GM23338 (cell line): ENCODE measurements at regions not wholly inside any gene's neighbourhood (a gene's known extent, or its start where the extent isn't known, plus 50 kb on each side); places are given as distances from the start of the nearest gene placed in this dataset.

Experiments
- ATAC-seq: fragments of 200-7000 bp; cut with Tn5 transposase; 3 replicates; pipeline ENCODE4 v1.9.1; 2020
- DNase-seq: peaks from one replicate; pipeline ENCODE4 v3.0.0-alpha.2; 2015; ENCODE audit warnings: low spot score
- H2AFZ ChIP-seq: fragments of 200-600 bp; sonication (generic); 2 replicates; pipeline ENCODE4 v1.8.0; 2016; ENCODE audit warnings: antibody characterized with exemption, mild to moderate bottlenecking, moderate library complexity
- H3F3A ChIP-seq: fragments of 200-600 bp; sonication (generic); replicated peaks from 2 replicates; pipeline ENCODE4 v1.8.0; 2017; ENCODE audit warnings: antibody characterized with exemption, mixed run types, low read depth
- H3K27ac ChIP-seq: fragments of 200-600 bp; sonication (generic); 2 replicates; pipeline ENCODE4 v1.6.1; 2016; ENCODE audit warnings: low read depth
- H3K27me3 ChIP-seq: fragments of 200-600 bp; sonication (generic); 2 replicates; pipeline ENCODE4 v1.8.0; 2016; ENCODE audit warnings: mild to moderate bottlenecking, mixed run types, moderate library complexity; ENCODE audit not compliant: insufficient read depth
- H3K36me3 ChIP-seq: fragments of 200-600 bp; sonication (generic); 2 replicates; pipeline ENCODE4 v1.8.0; 2016; ENCODE audit warnings: mild to moderate bottlenecking; ENCODE audit not compliant: insufficient read depth
- H3K4me1 ChIP-seq: fragments of 200-600 bp; sonication (generic); 2 replicates; pipeline ENCODE4 v1.8.0; 2016; ENCODE audit warnings: mild to moderate bottlenecking, moderate library complexity; ENCODE audit not compliant: insufficient read depth
- H3K4me2 ChIP-seq: fragments of 200-600 bp; sonication (generic); 2 replicates; pipeline ENCODE4 v1.7.1; 2017; ENCODE audit warnings: mixed run types
- H3K4me3 ChIP-seq: fragments of 200-600 bp; sonication (generic); 2 replicates; pipeline ENCODE4 v1.6.1; 2016; ENCODE audit warnings: mixed run types
- H3K79me2 ChIP-seq: fragments of 200-600 bp; sonication (generic); replicated peaks from 2 replicates; pipeline ENCODE4 v1.8.0; 2017; ENCODE audit warnings: mild to moderate bottlenecking; ENCODE audit not compliant: insufficient read depth
- H3K9me2 ChIP-seq: fragments of 200-600 bp; sonication (generic); 2 replicates; pipeline ENCODE4 v1.8.0; 2017; ENCODE audit not compliant: insufficient read depth
- H4K20me1 ChIP-seq: fragments of 200-600 bp; sonication (generic); replicated peaks from 2 replicates; pipeline ENCODE4 v1.8.0; 2017; ENCODE audit warnings: mild to moderate bottlenecking; ENCODE audit not compliant: insufficient read depth
- H3K27ac Mint-ChIP-seq: 2 replicates; pipeline ENCODE4 v1.8.0; 2020; ENCODE audit warnings: inconsistent platforms, mild to moderate bottlenecking, moderate library complexity, mixed read lengths
- H3K27me3 Mint-ChIP-seq: 3 replicates; pipeline ENCODE4 v1.8.0; 2022; ENCODE audit warnings: low read depth, mild to moderate bottlenecking, moderate library complexity, mixed read lengths, inconsistent platforms; ENCODE audit not compliant: insufficient read depth, poor library complexity
- H3K36me3 Mint-ChIP-seq: 3 replicates; pipeline ENCODE4 v1.8.0; 2021; ENCODE audit warnings: low read depth, mild to moderate bottlenecking, inconsistent platforms, moderate library complexity, mixed read lengths
- H3K4me1 Mint-ChIP-seq: 3 replicates; pipeline ENCODE4 v1.8.0; 2020; ENCODE audit warnings: mild to moderate bottlenecking, inconsistent platforms, mixed read lengths
- H3K4me3 Mint-ChIP-seq: 3 replicates; pipeline ENCODE4 v1.8.0; 2021; ENCODE audit warnings: moderate library complexity, mild to moderate bottlenecking, inconsistent platforms, mixed read lengths
- H3K9me3 Mint-ChIP-seq: 3 replicates; pipeline ENCODE4 v1.8.0; 2020; ENCODE audit warnings: moderate library complexity, mild to moderate bottlenecking, inconsistent platforms, mixed read lengths
- CREB1 ChIP-seq: fragments of 250-450 bp; sonication (Bioruptor Pico); IDR thresholded peaks from 2 replicates; pipeline ENCODE4 v1.5.0; 2020; ENCODE audit warnings: low read depth, mild to moderate bottlenecking, moderate library complexity
- CTCF ChIP-seq, 2 experiments: fragments of 200-600 bp in 1 of 2; sonication (generic) in 1 of 2; conservative IDR thresholded peaks; 2 replicates each; pipeline versions ENCODE4 v1.5.1 to v1.6.1; 2016 to 2017; ENCODE audit warnings: antibody characterized with exemption in 2 of 2, low read depth in 2 of 2, mild to moderate bottlenecking in 2 of 2, moderate library complexity in 1 of 2
- EZH2 ChIP-seq: fragments of 200-600 bp; sonication (generic); IDR thresholded peaks from one replicate; pipeline ENCODE4 v1.8.0; 2017; ENCODE audit warnings: antibody characterized with exemption, mild to moderate bottlenecking, low read depth; ENCODE audit not compliant: unreplicated experiment
- EZH2phosphoT487 ChIP-seq: fragments of 200-600 bp; sonication (generic); IDR thresholded peaks from one replicate; pipeline ENCODE4 v1.8.1; 2018; ENCODE audit warnings: antibody characterized with exemption; ENCODE audit not compliant: unreplicated experiment
- JUNB ChIP-seq: IDR thresholded peaks from one replicate; pipeline ENCODE4 v1.6.1; 2016; ENCODE audit warnings: antibody characterized with exemption; ENCODE audit not compliant: unreplicated experiment
- STAT1 ChIP-seq: IDR thresholded peaks from one replicate; pipeline ENCODE4 v1.6.1; 2016; ENCODE audit warnings: antibody characterized with exemption; ENCODE audit not compliant: unreplicated experiment
- ZNF114 ChIP-seq: fragments of 250-450 bp; sonication (Bioruptor Pico); IDR thresholded peaks from 2 replicates; pipeline ENCODE4 v1.5.0; 2020; ENCODE audit warnings: mild to moderate bottlenecking, moderate library complexity
- ZNF331 ChIP-seq: fragments of 250-450 bp; sonication (Bioruptor Pico); IDR thresholded peaks from 2 replicates; pipeline ENCODE4 v1.5.0; 2020; ENCODE audit warnings: low read depth, mild to moderate bottlenecking, moderate library complexity
- TF ChIP-seq, protein P1 (sequence below): IDR thresholded peaks from one replicate; pipeline ENCODE4 v1.6.1; 2018; ENCODE audit warnings: antibody characterized with exemption; ENCODE audit not compliant: unreplicated experiment
- TF ChIP-seq, protein P2 (sequence below): IDR thresholded peaks from 2 replicates; pipeline ENCODE4 v1.6.1; 2016; ENCODE audit warnings: antibody characterized with exemption

DNA sequence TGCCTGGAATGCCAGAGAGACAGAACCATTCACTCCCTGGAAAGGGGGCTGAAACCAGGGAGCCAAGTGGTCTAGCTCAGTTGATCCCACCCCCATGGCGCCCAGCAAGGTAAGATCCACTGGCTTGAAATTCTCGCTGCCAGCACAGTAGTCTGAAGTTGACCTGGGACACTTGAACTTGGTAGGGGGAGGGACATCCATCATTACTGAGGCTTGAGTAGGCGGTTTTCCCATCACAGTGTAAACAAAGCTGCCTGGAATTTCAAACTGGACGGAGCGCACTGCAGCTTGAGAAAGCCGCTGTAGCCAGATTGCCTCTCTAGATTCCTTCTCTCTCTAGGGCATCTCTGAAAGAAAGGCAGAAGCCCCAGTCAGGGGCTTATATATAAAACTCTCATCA is 310.7 kb upstream of the DPPA4 start (continued):
- TF ChIP-seq, protein P1, sequence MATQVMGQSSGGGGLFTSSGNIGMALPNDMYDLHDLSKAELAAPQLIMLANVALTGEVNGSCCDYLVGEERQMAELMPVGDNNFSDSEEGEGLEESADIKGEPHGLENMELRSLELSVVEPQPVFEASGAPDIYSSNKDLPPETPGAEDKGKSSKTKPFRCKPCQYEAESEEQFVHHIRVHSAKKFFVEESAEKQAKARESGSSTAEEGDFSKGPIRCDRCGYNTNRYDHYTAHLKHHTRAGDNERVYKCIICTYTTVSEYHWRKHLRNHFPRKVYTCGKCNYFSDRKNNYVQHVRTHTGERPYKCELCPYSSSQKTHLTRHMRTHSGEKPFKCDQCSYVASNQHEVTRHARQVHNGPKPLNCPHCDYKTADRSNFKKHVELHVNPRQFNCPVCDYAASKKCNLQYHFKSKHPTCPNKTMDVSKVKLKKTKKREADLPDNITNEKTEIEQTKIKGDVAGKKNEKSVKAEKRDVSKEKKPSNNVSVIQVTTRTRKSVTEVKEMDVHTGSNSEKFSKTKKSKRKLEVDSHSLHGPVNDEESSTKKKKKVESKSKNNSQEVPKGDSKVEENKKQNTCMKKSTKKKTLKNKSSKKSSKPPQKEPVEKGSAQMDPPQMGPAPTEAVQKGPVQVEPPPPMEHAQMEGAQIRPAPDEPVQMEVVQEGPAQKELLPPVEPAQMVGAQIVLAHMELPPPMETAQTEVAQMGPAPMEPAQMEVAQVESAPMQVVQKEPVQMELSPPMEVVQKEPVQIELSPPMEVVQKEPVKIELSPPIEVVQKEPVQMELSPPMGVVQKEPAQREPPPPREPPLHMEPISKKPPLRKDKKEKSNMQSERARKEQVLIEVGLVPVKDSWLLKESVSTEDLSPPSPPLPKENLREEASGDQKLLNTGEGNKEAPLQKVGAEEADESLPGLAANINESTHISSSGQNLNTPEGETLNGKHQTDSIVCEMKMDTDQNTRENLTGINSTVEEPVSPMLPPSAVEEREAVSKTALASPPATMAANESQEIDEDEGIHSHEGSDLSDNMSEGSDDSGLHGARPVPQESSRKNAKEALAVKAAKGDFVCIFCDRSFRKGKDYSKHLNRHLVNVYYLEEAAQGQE = no peak
- TF ChIP-seq STAT1 (no peak), ZNF114 (CRISPR knock-in tag) (no peak), CTCF (conservative IDR thresholded peaks at IDR 0.05; ENCODE audit: low read depth in 2 of 2) (no peak)

GRCh38 chr3:109656225-109656624 is 318.9 kb upstream of the DPPA4 start:
- no peak overlapping the region for H3K4me3 ChIP-seq
- peaks cover 3% of the 10 kb centered on the region; the same call in 1 of the 3 replicates for H3K36me3 Mint-ChIP-seq
- H3K79me2 ChIP-seq = no peaks in the 10 kb centered on the region
- H3K27ac Mint-ChIP-seq = no peak overlapping the region
- DNase-seq (no peak), ATAC-seq (no peak)
- H3K9me2 ChIP-seq = no peaks in the 10 kb centered on the region
- H3F3A ChIP-seq = no peaks in the 10 kb centered on the region
- H3K4me3 Mint-ChIP-seq = no peak overlapping the region
- no peaks in the 10 kb centered on the region for H3K27me3 ChIP-seq
- no peaks in the 10 kb centered on the region for H4K20me1 ChIP-seq
- no peak overlapping the region for H3K4me2 ChIP-seq
- H3K9me3 Mint-ChIP-seq = peaks cover 38% of the 10 kb centered on the region
- H2AFZ ChIP-seq = no peak overlapping the region
- no peaks in the 10 kb centered on the region for H3K36me3 ChIP-seq
- H3K4me1 Mint-ChIP-seq = no peaks in the 10 kb centered on the region
- no peaks in the 10 kb centered on the region for H3K27me3 Mint-ChIP-seq
- H3K27ac ChIP-seq = no peak overlapping the region
- no peaks in the 10 kb centered on the region; the same call in 1 of the 2 replicates for H3K4me1 ChIP-seq
- TF ChIP-seq, protein P1 = no peak
- TF ChIP-seq STAT1 (no peak), EZH2 (no peak), JUNB (no peak), CTCF (conservative IDR thresholded peaks at IDR 0.05; ENCODE audit: low read depth in 2 of 2) (no peak), CREB1 (CRISPR knock-in tag) (no peak), EZH2phosphoT487 (no peak), ZNF114 (CRISPR knock-in tag) (no peak), ZNF331 (CRISPR knock-in tag) (no peak)
- TF ChIP-seq, protein P2, sequence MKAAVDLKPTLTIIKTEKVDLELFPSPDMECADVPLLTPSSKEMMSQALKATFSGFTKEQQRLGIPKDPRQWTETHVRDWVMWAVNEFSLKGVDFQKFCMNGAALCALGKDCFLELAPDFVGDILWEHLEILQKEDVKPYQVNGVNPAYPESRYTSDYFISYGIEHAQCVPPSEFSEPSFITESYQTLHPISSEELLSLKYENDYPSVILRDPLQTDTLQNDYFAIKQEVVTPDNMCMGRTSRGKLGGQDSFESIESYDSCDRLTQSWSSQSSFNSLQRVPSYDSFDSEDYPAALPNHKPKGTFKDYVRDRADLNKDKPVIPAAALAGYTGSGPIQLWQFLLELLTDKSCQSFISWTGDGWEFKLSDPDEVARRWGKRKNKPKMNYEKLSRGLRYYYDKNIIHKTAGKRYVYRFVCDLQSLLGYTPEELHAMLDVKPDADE = no peak
